CD4-positive, alpha-beta memory T cell (primary cell): ENCODE measurements at regions not wholly inside any gene's neighbourhood (a gene's known extent, or its start where the extent isn't known, plus 50 kb on each side); places are given as distances from the start of the nearest gene placed in this dataset.

Experiments used
- CTCF ChIA-PET: fragments of 350-600 bp; sonication (Branson Sonifier 250); formaldehyde crosslinking; loops from one replicate; lab custom pipeline; 2021; ENCODE audit warnings: inconsistent platforms; ENCODE audit not compliant: partially characterized antibody; lab: Charles Lee
- POLR2A ChIA-PET: fragments of 350-600 bp; sonication (Branson Sonifier 250); formaldehyde crosslinking; loops from one replicate; lab custom pipeline; 2021; ENCODE audit not compliant: partially characterized antibody; lab: Charles Lee
- DNase-seq, 5 donors: peaks; one replicate each; pipeline versions ENCODE4 v3.0.0 to v3.0.0-alpha.2; 2020 to 2022; ENCODE audit warnings: mixed read lengths in 1 of 5
- H3K27ac ChIP-seq: one replicate; pipeline ENCODE4 v1.7.0; 2013; ENCODE audit warnings: low read depth, low read length
- H3K27me3 ChIP-seq: 2 replicates; pipeline ENCODE4 v1.7.0; 2013; ENCODE audit warnings: mild to moderate bottlenecking, low read length, moderate library complexity; ENCODE audit not compliant: insufficient read depth
- H3K36me3 ChIP-seq: 2 replicates; pipeline ENCODE4 v1.7.0; 2013; ENCODE audit warnings: mild to moderate bottlenecking, low read length, moderate library complexity; ENCODE audit not compliant: insufficient read depth
- H3K4me1 ChIP-seq: 2 replicates; pipeline ENCODE4 v1.7.0; 2013; ENCODE audit warnings: mild to moderate bottlenecking, low read length, moderate library complexity; ENCODE audit not compliant: insufficient read depth
- H3K4me3 ChIP-seq, 2 donors: one replicate each; pipeline ENCODE4 v1.7.0; 2013; ENCODE audit warnings: low read length in 2 of 2, mild to moderate bottlenecking in 1 of 2
- H3K9me3 ChIP-seq, 2 donors: one replicate each; pipeline ENCODE4 v1.7.0; 2013; ENCODE audit warnings: low read length in 2 of 2, control low read depth in 1 of 2; ENCODE audit not compliant: control insufficient read depth in 1 of 2
- H3K27ac Mint-ChIP-seq, 7 donors: one replicate each; pipeline ENCODE4 v1.8.0; 2020 to 2021; ENCODE audit warnings: mixed read lengths in 7 of 7, mild to moderate bottlenecking in 6 of 7, inconsistent platforms in 3 of 7, moderate library complexity in 3 of 7
- H3K27me3 Mint-ChIP-seq, 2 donors: one replicate each; pipeline ENCODE4 v1.8.0; 2020 to 2021; ENCODE audit warnings: mixed read lengths in 2 of 2
- H3K36me3 Mint-ChIP-seq, 2 donors: one replicate each; pipeline ENCODE4 v1.8.0; 2020 to 2021; ENCODE audit warnings: mixed read lengths in 2 of 2, inconsistent platforms in 1 of 2, mild to moderate bottlenecking in 1 of 2
- H3K4me1 Mint-ChIP-seq, 4 donors: one replicate each; pipeline ENCODE4 v1.8.0; 2020 to 2021; ENCODE audit warnings: mixed read lengths in 4 of 4, mild to moderate bottlenecking in 1 of 4
- H3K4me3 Mint-ChIP-seq, 8 donors: one replicate each; pipeline ENCODE4 v1.8.0; 2020 to 2021; ENCODE audit warnings: mixed read lengths in 8 of 8, mild to moderate bottlenecking in 7 of 8, moderate library complexity in 6 of 8, inconsistent platforms in 3 of 8
- H3K9me3 Mint-ChIP-seq, 8 donors: one replicate each; pipeline ENCODE4 v1.8.0; 2020 to 2021; ENCODE audit warnings: mixed read lengths in 8 of 8, mild to moderate bottlenecking in 5 of 8, inconsistent platforms in 3 of 8, moderate library complexity in 1 of 8
- intact Hi-C: fragments of 100-400 bp; cut with micrococcal nuclease; formaldehyde crosslinking; loops from one replicate; pipeline ENCODE4 v1.15.1; 2023

DNA sequence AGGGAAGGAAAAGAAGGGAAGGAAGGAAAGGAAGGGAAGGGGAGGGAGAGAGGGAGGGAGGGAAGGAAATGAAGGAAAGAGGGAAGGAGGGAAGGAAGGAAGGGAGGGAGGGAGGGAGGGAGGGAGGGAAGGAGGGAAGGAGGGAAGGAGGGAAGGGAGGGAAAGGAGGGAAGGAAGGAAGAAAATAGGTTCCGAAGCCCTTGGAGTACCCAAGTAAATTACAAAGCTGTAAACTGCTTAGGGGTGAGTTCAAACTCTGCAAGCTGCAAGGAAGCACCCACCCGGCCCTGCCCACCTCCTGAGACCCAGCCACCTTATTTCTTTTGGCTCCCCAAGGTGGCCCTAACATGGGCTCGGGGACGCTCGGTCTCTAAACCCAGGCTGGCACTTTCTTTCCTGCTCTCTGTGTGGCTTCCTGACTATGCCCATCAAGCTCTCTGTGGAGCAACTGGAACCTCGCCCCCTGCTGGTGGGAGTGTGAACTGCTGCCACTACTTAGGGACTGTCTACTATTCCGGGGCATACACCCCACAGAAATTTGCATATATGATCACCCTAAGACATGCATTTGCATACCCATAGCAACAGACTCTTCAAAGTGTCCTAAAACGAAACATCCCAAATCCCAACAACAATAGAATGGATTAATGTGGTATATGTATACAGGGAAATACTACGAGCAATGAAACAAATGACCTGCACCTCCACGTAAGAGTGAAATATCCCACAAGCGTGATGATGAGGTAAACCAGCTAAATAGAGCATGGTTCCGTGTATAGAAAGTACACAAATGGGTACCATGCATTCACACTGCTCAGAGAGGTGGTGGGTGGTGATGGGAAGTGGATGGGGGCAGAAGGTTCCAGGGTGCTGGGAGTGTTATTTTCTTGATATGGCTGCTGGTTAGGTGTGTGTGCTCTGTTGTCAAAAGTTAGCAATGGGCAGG lies 151.7 kb upstream of the TBL1X start:
- Histone ChIP-seq H3K27ac (no peak overlapping the region), H3K4me3 (no peak overlapping the region), H3K36me3 (no peaks in the 10 kb centered on the region), H3K9me3 (no peaks in the 10 kb centered on the region), H3K27me3 (no peaks in the 10 kb centered on the region), H3K4me1 (no peaks in the 10 kb centered on the region)
- intact Hi-C loops: loop anchor here (1.0 to 2.0 kb wide), 4 partner anchors 28 to 396 kb away; no protein-coding TSS in a partner anchor
- H3K4me1 Mint-ChIP-seq: peaks cover 11 to 16% (median 12%) of the 10 kb centered on the region in 4 donors
- no peaks in the 10 kb centered on the region for H3K9me3 Mint-ChIP-seq
- CTCF ChIA-PET: interaction anchor here (0.6 to 4.9 kb wide), 17 partner anchors 9 to 493 kb away, joined by 3 to 41 read pairs (median 4); no protein-coding TSS in a partner anchor
- H3K27ac Mint-ChIP-seq: peak overlapping the region in 3 of 7 donors; percentile 9 to 53 (median 23)
- H3K27me3 Mint-ChIP-seq: no peaks in the 10 kb centered on the region
- H3K36me3 Mint-ChIP-seq: no peaks in the 10 kb centered on the region
- POLR2A ChIA-PET: interaction anchor here (0.7 to 3.3 kb wide), 6 partner anchors 24 to 342 kb away, joined by 3 to 17 read pairs (median 3); no protein-coding TSS in a partner anchor
- peak overlapping the region in 4 of 8 donors; percentile 62 to 77 (median 66) for H3K4me3 Mint-ChIP-seq
- DNase-seq: peak; percentile 60 to 72 (median 67)

DNA sequence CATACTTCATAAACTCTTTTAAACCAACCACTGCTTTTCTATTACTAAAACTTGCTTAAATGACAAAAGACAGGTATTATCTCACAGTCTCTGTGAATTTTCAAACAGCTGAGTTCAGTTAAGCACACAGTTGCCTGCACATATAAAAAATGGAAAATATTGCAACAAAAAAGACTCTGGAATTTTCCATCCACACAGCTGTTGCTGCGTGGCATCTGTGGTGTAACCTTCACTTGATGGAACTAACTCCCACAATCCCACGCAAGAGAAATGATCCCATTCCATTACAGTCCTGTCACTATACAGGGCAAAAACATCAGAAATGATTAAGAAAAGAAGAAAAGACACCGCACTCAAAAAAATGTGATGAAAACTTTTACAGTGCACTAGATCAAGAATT lies 149.8 kb upstream of the TBL1X start:
- H3K9me3 Mint-ChIP-seq: no peaks in the 10 kb centered on the region
- no peaks in the 10 kb centered on the region for H3K36me3 ChIP-seq
- H3K4me1 Mint-ChIP-seq: peaks cover 15 to 26% (median 18%) of the 10 kb centered on the region in 4 donors
- peaks cover 8% of the 10 kb centered on the region for H3K4me1 ChIP-seq
- H3K27me3 ChIP-seq: no peaks in the 10 kb centered on the region
- H3K27me3 Mint-ChIP-seq: no peaks in the 10 kb centered on the region
- intact Hi-C loops: no loop called here
- DNase-seq: no peak
- H3K4me3 ChIP-seq: no peak overlapping the region
- ChIA-PET CTCF (interaction anchor here (0.7 to 4.9 kb wide), 2 partner anchors 25 to 254 kb away, joined by 5 to 41 read pairs; no protein-coding TSS in a partner anchor), POLR2A (no interaction called here)
- no peak overlapping the region for H3K4me3 Mint-ChIP-seq
- H3K27ac Mint-ChIP-seq: no peak overlapping the region
- H3K9me3 ChIP-seq: no peaks in the 10 kb centered on the region
- no peaks in the 10 kb centered on the region for H3K36me3 Mint-ChIP-seq
- H3K27ac ChIP-seq: no peak overlapping the region

DNA sequence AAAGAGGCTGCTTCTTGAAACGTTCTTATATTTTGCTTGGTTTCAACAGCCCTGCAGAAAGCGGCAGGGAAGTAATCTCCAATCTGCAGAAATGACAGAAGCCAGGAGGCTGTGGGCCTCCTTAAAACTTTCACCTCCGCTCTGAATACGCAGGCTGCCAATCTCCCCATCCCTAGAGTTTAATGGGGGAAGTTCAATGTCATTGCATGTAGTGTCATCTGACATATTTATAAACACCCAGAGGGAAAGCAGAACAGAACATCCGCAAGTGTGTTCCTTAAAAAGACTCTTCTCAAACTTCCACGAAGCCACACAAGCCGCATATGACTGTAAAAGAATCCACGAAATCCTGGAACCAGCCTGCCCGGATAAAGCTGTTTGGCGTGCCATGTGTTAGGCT lies 148.8 kb upstream of the TBL1X start:
- POLR2A ChIA-PET: no interaction called here
- H3K27me3 Mint-ChIP-seq: no peaks in the 10 kb centered on the region
- no peaks in the 10 kb centered on the region for H3K36me3 Mint-ChIP-seq
- H3K9me3 Mint-ChIP-seq: no peaks in the 10 kb centered on the region
- Histone ChIP-seq H3K27me3 (no peaks in the 10 kb centered on the region), H3K9me3 (no peaks in the 10 kb centered on the region), H3K4me3 (no peak overlapping the region), H3K36me3 (no peaks in the 10 kb centered on the region), H3K27ac (no peak overlapping the region), H3K4me1 (peaks cover 8% of the 10 kb centered on the region)
- no peak for DNase-seq
- H3K4me1 Mint-ChIP-seq: peaks cover 15 to 26% (median 19%) of the 10 kb centered on the region in 4 donors
- H3K27ac Mint-ChIP-seq: no peak overlapping the region
- CTCF ChIA-PET: interaction anchor here (0.7 to 4.9 kb wide), 2 partner anchors 24 to 255 kb away, joined by 5 to 41 read pairs; no protein-coding TSS in a partner anchor
- intact Hi-C loops: no loop called here
- H3K4me3 Mint-ChIP-seq: no peak overlapping the region

DNA sequence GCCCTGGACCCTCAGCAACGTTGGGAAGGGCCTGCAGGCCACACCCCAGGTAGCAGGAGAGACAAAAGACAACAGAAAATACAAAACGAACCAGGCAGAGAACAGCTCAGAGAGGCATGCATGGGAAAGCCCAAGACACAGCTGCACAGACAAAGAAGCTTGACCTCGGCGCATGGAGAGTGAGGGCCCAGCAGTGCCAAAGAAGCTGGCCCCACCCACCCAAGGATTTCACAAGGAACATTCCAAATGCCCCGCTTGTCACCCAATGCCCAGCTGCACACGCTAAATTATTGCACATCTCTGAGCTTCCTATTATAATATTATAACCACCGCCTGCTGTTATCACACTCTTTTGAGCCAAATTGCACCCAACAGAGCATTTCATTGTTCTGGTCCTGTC lies 147.7 kb upstream of the TBL1X start:
- Mint-ChIP-seq H3K27ac (no peak overlapping the region), H3K9me3 (no peaks in the 10 kb centered on the region), H3K36me3 (no peaks in the 10 kb centered on the region), H3K4me1 (peaks cover 15 to 26% (median 19%) of the 10 kb centered on the region in 4 donors), H3K4me3 (no peak overlapping the region), H3K27me3 (no peaks in the 10 kb centered on the region)
- CTCF ChIA-PET: interaction anchor here (1.0 to 1.3 kb wide), 3 partner anchors 23 to 332 kb away, joined by 3 to 4 read pairs (median 3); no protein-coding TSS in a partner anchor
- intact Hi-C loops: no loop called here
- Histone ChIP-seq H3K4me1 (peaks cover 8% of the 10 kb centered on the region), H3K36me3 (no peaks in the 10 kb centered on the region), H3K9me3 (no peaks in the 10 kb centered on the region), H3K4me3 (no peak overlapping the region), H3K27me3 (no peaks in the 10 kb centered on the region), H3K27ac (no peak overlapping the region)
- POLR2A ChIA-PET: interaction anchor here (1.6 kb wide), 1 partner anchor 23 kb away, joined by 16 read pairs; no protein-coding TSS in a partner anchor
- no peak for DNase-seq

DNA sequence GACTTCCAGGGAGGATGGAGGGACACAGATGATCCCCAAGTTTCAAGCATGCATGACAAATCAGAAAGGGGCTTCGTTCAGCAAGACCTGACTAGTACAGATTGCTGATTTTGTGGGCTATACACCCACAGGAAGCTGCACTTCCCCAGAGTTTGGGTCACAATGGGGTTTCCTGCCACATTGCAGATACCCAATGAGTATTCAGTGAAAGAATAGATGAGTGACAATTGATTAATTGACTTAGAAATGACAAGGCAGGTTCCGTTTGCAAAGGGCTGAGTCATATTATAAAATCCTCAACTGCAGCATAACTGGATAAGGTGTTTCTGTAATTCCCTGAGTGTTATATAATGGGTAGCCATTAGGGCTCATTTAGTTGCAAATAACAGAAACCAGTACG lies 146.6 kb upstream of the TBL1X start:
- H3K4me3 Mint-ChIP-seq: no peak overlapping the region

DNA sequence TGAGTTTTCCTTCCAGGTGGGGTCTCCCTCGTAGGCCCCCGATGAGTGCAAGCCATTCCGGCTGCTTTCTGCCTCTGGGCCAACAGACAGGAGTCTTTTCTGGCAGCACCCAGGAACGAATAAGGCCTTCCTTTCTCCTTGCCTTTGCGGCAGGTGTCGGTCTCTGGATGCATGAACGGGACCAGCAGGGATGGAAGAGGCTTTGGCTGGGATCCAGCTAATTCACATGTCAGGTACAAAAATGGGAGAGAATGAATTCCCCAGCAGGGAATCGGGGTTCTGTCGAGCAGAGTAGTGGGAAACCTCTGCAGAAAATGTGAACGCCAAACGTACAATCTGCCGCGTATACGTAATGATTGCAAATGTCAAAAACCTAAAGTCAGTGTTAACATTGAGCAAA lies 146.1 kb upstream of the TBL1X start:
- Histone ChIP-seq H3K4me3 (no peak overlapping the region), H3K4me1 (peaks cover 8% of the 10 kb centered on the region), H3K9me3 (no peaks in the 10 kb centered on the region), H3K27ac (no peak overlapping the region), H3K36me3 (no peaks in the 10 kb centered on the region), H3K27me3 (no peaks in the 10 kb centered on the region)
- no peaks in the 10 kb centered on the region for H3K9me3 Mint-ChIP-seq
- H3K4me3 Mint-ChIP-seq: no peak overlapping the region
- no peak overlapping the region for H3K27ac Mint-ChIP-seq
- peaks cover 8 to 18% (median 12%) of the 10 kb centered on the region in 4 donors for H3K4me1 Mint-ChIP-seq
- intact Hi-C loops: no loop called here
- no peaks in the 10 kb centered on the region for H3K36me3 Mint-ChIP-seq
- no peak for DNase-seq
- CTCF ChIA-PET: no interaction called here
- H3K27me3 Mint-ChIP-seq: no peaks in the 10 kb centered on the region
- POLR2A ChIA-PET: interaction anchor here (1.6 kb wide), 1 partner anchor 22 kb away, joined by 16 read pairs; no protein-coding TSS in a partner anchor

More for the DNA sequence above, 146.6 kb upstream of the TBL1X start:
- no peaks in the 10 kb centered on the region for H3K27me3 ChIP-seq
- Mint-ChIP-seq H3K27ac (peak overlapping the region in 3 of 7 donors; percentile 29 to 52 (median 52)), H3K4me1 (peaks cover 13 to 23% (median 17%) of the 10 kb centered on the region in 4 donors), H3K36me3 (no peaks in the 10 kb centered on the region), H3K27me3 (no peaks in the 10 kb centered on the region), H3K9me3 (no peaks in the 10 kb centered on the region)
- DNase-seq: peak; percentile 15 to 53 (median 38)
- intact Hi-C loops: no loop called here
- CTCF ChIA-PET: no interaction called here
- POLR2A ChIA-PET: interaction anchor here (1.6 kb wide), 1 partner anchor 22 kb away, joined by 16 read pairs; no protein-coding TSS in a partner anchor
- no peak overlapping the region for H3K27ac ChIP-seq
- no peaks in the 10 kb centered on the region for H3K9me3 ChIP-seq
- no peak overlapping the region for H3K4me3 ChIP-seq
- peaks cover 8% of the 10 kb centered on the region for H3K4me1 ChIP-seq
- H3K36me3 ChIP-seq: no peaks in the 10 kb centered on the region

DNA sequence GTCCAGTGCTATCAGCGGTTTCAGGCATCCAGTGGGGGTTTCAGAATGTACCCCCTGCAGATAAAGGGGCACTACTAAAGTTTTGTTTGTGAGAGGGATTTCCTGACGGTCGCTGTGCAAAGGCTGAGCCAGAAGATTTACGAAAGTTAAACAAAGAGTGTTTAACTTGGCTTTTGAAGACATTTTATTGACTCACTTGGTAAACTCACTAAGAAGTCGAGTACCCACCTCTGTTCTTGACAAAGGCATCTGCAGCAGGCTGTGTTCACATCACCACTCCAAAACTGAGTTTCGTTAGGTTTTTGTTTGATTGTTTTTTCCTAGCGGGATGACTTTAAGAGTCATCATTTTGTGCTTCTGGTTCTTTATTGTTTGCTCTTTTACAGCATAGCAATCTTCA lies 143.9 kb upstream of the TBL1X start:
- H3K36me3 Mint-ChIP-seq: no peaks in the 10 kb centered on the region
- no peak for DNase-seq
- ChIA-PET CTCF (no interaction called here), POLR2A (no interaction called here)
- H3K27me3 ChIP-seq: no peaks in the 10 kb centered on the region
- no peak overlapping the region for H3K4me3 ChIP-seq
- H3K4me1 ChIP-seq: peaks cover 8% of the 10 kb centered on the region
- no peak overlapping the region for H3K27ac Mint-ChIP-seq
- no peak overlapping the region for H3K4me3 Mint-ChIP-seq
- intact Hi-C loops: no loop called here
- no peaks in the 10 kb centered on the region for H3K27me3 Mint-ChIP-seq
- H3K9me3 ChIP-seq: no peaks in the 10 kb centered on the region
- H3K27ac ChIP-seq: no peak overlapping the region
- peaks cover 6 to 18% (median 12%) of the 10 kb centered on the region in 4 donors for H3K4me1 Mint-ChIP-seq
- H3K9me3 Mint-ChIP-seq: no peaks in the 10 kb centered on the region
- no peaks in the 10 kb centered on the region for H3K36me3 ChIP-seq
